Osteocyte (in vitro differentiated cells): ENCODE measurements at regions not wholly inside any gene's neighbourhood (a gene's known extent, or its start where the extent isn't known, plus 50 kb on each side); places are given as distances from the start of the nearest gene placed in this dataset.

Experiments
- DNase-seq: peaks from one replicate; pipeline ENCODE4 v3.0.0; 2021; ENCODE audit warnings: mixed read lengths; ENCODE audit not compliant: unreplicated experiment; ENCODE audit errors: extremely low spot score
- H3K27ac Mint-ChIP-seq: one replicate; pipeline ENCODE4 v1.8.0; 2021; ENCODE audit warnings: mild to moderate bottlenecking, mixed read lengths; ENCODE audit not compliant: unreplicated experiment
- H3K27me3 Mint-ChIP-seq: one replicate; pipeline ENCODE4 v1.8.0; 2021; ENCODE audit warnings: mixed read lengths; ENCODE audit not compliant: unreplicated experiment
- H3K36me3 Mint-ChIP-seq: one replicate; pipeline ENCODE4 v1.8.0; 2021; ENCODE audit warnings: mixed read lengths; ENCODE audit not compliant: unreplicated experiment
- H3K4me1 Mint-ChIP-seq: one replicate; pipeline ENCODE4 v1.8.0; 2021; ENCODE audit warnings: mixed read lengths; ENCODE audit not compliant: unreplicated experiment
- H3K4me3 Mint-ChIP-seq: one replicate; pipeline ENCODE4 v1.8.0; 2021; ENCODE audit warnings: mild to moderate bottlenecking, moderate library complexity, mixed read lengths; ENCODE audit not compliant: unreplicated experiment
- H3K9me3 Mint-ChIP-seq: one replicate; pipeline ENCODE4 v1.8.0; 2021; ENCODE audit warnings: mixed read lengths; ENCODE audit not compliant: unreplicated experiment
- CTCF ChIP-seq: fragments of 200-600 bp; sonication (generic); IDR thresholded peaks from 2 replicates; pipeline ENCODE4 v1.5.0; 2021; ENCODE audit warnings: antibody characterized with exemption, mild to moderate bottlenecking, moderate library complexity

GRCh38 chr4:81989202-81989601 is 384.6 kb downstream of the HNRNPD start:
- Mint-ChIP-seq H3K27me3 (no peaks in the 10 kb centered on the region), H3K27ac (no peak overlapping the region), H3K4me3 (no peak overlapping the region), H3K9me3 (no peaks in the 10 kb centered on the region), H3K4me1 (no peaks in the 10 kb centered on the region), H3K36me3 (no peaks in the 10 kb centered on the region)
- no peak for TF ChIP-seq CTCF
- no peak for DNase-seq

GRCh38 chr4:81988178-81988577 is 385.6 kb downstream of the HNRNPD start:
- Mint-ChIP-seq H3K27ac (no peak overlapping the region), H3K9me3 (no peaks in the 10 kb centered on the region), H3K36me3 (no peaks in the 10 kb centered on the region), H3K27me3 (no peaks in the 10 kb centered on the region), H3K4me1 (no peaks in the 10 kb centered on the region), H3K4me3 (no peak overlapping the region)
- no peak for DNase-seq
- TF ChIP-seq CTCF: no peak

GRCh38 chr4:81984746-81985145 is 389.0 kb downstream of the HNRNPD start:
- H3K4me3 Mint-ChIP-seq: no peak overlapping the region
- TF ChIP-seq CTCF: no peak
- no peaks in the 10 kb centered on the region for H3K27me3 Mint-ChIP-seq
- no peaks in the 10 kb centered on the region for H3K9me3 Mint-ChIP-seq
- no peak for DNase-seq
- H3K27ac Mint-ChIP-seq: no peak overlapping the region
- H3K4me1 Mint-ChIP-seq: no peaks in the 10 kb centered on the region
- no peaks in the 10 kb centered on the region for H3K36me3 Mint-ChIP-seq

- H3K4me3 Mint-ChIP-seq: no peak overlapping the region
- H3K36me3 Mint-ChIP-seq: no peaks in the 10 kb centered on the region
- H3K27ac Mint-ChIP-seq: no peak overlapping the region
- H3K4me1 Mint-ChIP-seq: no peaks in the 10 kb centered on the region
- DNase-seq: no peak
- no peaks in the 10 kb centered on the region for H3K27me3 Mint-ChIP-seq
- no peaks in the 10 kb centered on the region for H3K9me3 Mint-ChIP-seq
- no peak for TF ChIP-seq CTCF
Measured at GRCh38 chr4:81982846-81983540, 390.8 kb downstream of the HNRNPD start.

- no peak for DNase-seq
- no peak overlapping the region for H3K27ac Mint-ChIP-seq
- no peak for TF ChIP-seq CTCF
- no peak overlapping the region for H3K4me3 Mint-ChIP-seq
- H3K9me3 Mint-ChIP-seq: no peaks in the 10 kb centered on the region
- no peaks in the 10 kb centered on the region for H3K36me3 Mint-ChIP-seq
- no peaks in the 10 kb centered on the region for H3K27me3 Mint-ChIP-seq
- no peaks in the 10 kb centered on the region for H3K4me1 Mint-ChIP-seq
Measured at GRCh38 chr4:81981218-81981617, 392.6 kb downstream of the HNRNPD start.
